HG03175 (cell line): ENCODE measurements at regions not wholly inside any gene's neighbourhood (a gene's known extent, or its start where the extent isn't known, plus 50 kb on each side); places are given as distances from the start of the nearest gene placed in this dataset.
A peak's percentile ranks its signal among the peaks of the same experiment; 100 is the strongest.

Source experiments
- ATAC-seq: cut with Tn5 transposase; IDR thresholded peaks from one replicate; pipeline ENCODE4 v1.9.1; 2021; ENCODE audit warnings: mild to moderate bottlenecking, moderate library complexity; ENCODE audit not compliant: unreplicated experiment

DNA sequence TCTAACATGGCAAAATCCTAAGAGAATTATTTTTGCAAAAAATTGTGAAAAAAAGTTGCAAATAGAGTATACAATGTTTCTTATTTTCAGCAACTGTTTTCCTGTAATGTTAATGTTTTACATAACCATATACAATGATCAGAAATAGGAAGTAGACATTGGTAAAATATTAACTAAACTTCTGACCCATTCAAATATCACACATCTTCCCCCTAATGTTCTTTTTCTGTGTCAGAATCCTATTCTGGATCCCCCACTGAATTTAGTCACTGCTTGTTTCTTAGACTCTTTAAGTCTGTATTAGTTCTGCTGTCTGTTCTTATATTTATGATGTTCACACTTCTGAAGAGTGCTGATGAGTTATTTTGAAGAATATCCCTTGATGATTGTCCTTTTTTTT lies 62.0 kb downstream of the HFE start:
- no peak for ATAC-seq

DNA sequence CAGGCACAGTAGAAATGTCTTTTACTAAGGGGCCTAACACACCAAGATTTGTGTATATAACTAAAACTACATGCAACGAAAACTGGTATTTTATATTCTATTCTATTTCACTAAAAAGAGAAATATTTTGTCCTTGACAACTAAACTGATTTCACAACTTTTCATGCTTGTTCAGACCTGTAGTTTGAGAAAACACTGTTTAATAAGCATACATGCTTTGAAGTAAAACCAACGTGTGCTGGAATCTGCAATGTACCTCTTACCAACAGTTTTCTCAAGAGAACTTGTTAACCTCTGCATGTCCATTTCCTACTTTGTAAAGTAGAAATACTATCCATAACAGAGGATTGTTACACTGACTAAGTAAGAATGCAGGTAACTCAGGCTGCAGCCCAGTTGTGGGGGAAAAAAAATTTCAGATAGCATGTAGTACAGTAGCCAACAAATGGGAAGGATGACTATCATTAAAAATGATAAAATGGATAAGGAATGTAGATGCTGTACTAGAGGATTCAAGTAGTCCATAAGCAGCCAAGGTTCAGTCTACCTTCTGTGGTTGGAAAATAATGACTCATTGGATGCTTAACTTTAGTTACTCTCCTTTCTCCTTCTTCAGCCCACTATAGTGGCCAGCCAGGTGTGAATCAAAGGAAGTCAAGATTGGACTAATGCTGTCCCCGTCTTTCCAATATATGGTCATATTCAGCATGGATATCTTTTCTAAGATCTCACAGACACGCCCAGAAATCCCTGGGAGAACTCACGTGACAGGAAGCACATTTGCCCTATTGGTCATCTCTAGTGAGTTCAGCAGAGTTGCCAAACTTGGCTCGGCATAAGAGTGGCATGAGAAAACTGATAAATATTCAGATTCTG lies 65.2 kb downstream of the HFE start:
- no peak for ATAC-seq

DNA sequence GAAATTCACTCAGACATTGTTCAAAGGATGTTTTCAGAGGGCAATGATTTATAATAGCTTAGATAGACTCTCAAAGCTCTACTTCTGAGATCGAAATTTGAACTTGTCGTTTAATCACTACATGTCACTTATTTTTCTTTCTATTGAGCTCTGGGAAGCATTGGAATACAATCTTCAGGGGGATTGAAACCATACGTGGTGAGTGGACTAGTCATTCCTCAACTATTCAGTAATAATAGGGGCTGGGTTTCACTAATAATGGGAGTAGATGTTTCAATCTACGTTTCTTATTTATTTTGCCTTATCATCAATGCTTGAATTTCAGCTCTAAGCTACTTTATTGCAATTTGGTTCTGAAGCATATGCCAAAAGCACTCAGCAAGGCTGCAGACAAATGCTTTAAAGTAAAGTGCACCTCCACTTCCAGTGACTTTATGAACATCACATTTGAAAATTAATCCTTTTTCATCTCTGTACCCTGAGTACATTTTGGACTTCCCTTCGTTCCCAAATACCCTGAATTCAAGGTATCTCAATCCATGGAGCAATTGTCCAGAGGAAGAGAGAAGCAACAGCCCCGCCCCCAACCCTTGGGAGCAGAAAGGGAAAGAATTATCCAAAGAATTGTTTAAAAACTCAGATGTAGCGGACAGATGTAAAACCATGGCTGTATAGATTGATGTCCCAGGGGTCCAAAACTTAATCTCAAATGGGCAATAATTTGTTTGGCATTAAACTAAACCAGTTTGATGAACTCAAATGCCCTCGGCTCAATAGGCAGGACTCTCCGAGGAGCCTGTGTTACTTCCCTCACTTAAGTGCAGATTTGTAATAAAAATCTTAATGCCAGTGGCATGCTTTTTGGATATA lies 68.1 kb downstream of the HFE start:
- ATAC-seq = no peak

DNA sequence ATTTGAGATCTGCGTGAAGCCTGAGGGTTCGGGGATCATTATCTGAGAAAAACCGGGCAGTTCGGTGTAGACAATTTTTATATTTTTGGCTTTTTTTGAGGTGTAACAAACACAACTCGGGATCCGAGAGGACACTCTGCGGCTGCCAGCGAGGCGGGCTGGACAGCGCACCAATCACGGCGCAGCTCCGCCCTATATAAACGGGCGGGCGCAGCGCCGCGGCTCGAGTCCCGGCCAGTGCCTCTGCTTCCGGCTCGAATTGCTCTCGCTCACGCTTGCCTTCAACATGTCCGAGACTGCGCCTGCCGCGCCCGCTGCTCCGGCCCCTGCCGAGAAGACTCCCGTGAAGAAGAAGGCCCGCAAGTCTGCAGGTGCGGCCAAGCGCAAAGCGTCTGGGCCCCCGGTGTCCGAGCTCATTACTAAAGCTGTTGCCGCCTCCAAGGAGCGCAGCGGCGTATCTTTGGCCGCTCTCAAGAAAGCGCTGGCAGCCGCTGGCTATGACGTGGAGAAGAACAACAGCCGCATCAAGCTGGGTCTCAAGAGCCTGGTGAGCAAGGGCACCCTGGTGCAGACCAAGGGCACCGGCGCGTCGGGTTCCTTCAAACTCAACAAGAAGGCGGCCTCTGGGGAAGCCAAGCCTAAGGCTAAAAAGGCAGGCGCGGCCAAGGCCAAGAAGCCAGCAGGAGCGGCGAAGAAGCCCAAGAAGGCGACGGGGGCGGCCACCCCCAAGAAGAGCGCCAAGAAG lies 69.0 kb downstream of the HFE start:
- ATAC-seq = peak; percentile 42

DNA sequence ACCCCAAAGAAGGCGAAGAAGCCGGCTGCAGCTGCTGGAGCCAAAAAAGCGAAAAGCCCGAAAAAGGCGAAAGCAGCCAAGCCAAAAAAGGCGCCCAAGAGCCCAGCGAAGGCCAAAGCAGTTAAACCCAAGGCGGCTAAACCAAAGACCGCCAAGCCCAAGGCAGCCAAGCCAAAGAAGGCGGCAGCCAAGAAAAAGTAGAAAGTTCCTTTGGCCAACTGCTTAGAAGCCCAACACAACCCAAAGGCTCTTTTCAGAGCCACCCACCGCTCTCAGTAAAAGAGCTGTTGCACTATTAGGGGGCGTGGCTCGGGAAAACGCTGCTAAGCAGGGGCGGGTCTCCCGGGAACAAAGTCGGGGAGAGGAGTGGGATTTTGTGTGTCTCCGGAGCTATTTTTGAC lies 69.6 kb downstream of the HFE start:
- ATAC-seq = no peak

DNA sequence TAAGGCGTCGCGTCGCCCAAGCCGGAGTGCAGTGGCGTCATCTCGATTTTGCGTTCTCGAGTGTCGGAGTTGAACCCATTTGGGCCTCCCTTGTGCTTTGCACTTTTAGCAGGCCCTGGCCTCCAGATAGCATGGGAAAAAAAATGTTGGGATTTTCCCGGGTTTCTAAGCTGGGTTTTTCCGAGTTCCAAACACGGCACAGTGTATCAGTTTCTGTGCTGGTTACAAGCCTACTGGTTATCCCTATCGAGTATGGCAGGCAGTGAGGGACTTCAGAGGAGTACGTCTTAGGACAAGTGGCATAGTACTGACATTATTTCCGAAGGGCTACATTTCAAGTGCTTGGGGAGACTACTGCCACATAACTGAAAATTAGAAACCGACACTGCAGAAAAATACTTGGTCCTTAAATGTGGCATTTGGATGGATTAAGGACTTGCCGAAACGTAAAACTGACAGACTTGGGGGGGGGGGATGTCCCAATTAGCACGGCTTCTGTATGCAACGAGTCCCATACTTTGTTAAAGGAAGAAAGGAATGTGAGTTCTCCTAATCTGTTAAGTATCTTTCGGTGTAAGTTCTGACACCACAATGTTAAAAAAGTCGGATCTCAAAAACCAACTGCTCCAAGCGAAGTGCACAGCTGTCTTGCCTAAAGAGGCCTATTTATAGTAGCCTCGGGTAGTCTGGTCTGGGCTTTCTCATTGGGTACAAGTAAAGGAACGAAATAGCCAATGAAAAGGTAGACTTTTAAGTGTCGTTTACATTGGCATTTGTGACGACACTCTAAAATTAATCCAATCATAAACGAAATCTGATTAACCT lies 70.2 kb downstream of the HFE start:
- ATAC-seq = peak; percentile 63

DNA sequence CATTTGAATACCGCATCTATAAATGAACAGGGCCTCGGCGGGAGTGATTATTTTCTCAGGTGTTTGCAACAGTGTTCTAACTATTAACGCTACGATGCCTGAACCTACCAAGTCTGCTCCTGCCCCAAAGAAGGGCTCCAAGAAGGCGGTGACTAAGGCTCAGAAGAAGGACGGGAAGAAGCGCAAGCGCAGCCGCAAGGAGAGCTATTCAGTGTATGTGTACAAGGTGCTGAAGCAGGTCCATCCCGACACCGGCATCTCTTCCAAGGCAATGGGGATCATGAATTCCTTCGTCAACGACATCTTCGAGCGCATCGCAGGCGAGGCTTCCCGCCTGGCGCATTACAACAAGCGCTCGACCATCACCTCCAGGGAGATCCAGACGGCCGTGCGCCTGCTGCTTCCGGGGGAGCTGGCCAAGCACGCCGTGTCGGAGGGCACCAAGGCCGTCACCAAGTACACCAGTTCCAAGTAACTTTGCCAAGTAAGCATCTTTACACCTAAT lies 70.9 kb downstream of the HFE start:
- ATAC-seq = no peak

DNA sequence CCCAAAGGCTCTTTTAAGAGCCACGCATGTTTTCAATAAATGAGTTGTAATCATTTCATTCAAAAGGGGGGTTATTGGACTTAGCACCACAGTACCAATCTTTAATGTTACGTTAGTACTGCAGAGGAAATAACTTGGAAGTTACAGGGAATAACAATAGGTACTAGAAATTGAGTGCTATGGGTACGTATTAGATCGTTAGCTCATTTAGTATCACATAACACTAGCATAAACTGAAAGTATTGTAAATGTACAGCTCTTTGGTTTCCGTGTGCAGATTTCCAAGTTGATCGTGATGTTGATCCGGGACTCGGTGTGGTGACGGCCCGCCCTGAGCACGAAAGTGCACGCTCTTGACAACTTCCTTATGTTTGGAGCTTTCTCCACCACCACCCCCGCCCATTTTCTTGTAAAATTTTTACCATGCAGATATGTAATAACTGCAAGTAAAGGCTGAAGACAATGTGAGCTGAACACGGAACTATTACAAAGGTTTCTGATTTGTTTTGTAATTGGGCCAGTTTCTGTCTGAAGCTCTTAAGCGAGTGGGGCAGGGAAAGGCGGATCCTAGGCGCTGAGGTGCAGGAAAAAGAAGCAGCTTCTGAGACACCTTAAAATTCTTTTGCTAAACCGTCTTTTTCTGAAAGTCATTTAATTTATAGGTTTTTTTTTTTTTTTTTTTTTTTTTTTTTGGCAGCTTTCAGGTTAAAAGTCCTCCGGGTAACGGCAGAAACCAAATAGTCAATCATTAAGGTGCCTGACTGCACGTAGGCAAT lies 71.5 kb downstream of the HFE start:
- no peak for ATAC-seq

DNA sequence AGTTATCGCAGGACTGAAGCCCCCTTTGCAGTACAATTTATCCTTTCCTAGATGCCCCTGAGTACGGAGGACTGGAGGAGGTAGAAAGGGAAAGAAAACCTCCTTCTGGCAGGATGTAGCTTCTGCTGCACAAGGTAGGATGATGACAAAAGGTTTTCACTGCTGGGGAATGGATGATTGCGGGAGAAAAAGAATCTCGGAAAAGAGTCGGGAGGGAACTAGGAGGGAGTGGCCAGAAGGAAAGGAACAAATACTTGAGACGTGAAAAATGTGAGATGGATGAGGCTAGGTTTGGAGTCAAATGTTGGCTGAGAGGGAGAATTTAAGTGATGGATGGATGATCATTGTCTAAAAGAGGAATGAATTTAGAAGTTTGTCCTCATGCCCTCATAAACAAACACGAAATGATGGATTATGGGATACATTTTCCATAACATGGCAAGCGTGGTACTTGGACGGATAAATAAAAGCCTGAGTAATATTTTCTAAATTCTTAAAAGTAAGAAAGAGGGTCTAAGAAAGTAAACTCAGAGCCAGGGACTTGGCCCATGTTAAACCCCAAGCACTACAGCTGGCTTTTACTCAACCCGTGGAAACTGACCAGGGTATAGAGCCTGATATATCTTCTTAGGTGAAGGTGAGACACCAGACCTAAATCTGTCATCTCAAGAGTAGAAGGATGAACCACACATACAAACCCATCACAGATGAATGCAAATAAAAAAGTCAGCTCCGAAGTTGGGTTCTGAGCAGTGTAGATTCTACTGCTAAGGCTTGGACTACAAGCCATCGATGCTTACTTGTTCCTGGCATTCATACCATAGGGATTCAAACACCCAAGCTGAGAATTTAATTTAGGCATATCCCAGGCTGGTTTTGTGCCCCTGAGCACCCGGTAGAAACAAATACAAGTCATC lies 72.4 kb downstream of the HFE start:
- no peak for ATAC-seq

DNA sequence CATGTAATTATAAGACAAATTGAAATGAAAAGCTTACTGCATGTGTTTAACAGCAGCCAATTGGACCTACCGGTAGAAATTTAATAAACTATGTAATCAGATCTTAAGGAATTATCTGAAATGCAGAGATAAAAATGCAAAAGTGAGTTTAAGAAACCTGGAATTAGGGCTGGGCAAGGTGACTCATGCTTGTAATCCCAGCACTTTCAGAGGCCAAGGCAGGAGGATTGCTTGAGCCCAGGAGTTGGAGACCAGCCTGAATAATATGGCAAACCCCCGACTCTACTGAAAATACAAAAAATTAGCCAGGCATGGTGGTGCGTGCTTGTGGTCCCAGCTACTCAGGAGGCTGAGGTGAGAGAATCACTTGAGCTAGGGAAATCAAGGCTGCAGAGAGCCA lies 74.1 kb downstream of the HFE start:
- ATAC-seq = no peak

DNA sequence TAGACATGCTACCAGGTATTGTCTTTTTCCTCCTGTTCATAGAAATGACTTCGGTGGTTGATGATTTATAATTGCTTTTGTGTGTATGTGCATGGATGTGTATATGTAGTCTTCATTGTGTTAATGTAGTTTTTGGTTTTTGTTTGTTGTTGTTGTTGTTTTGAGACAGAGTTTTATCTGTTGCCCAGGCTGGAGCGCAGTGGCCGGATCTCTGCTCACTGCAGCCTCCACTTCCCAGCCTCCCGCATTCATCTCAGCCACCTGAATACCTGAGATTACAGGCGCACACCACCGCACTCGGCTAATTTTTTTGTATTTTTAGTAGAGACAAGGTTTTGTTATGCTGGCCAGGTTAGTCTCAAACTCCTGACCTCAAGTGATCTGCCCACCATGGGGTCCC lies 75.2 kb downstream of the HFE start:
- no peak for ATAC-seq

DNA sequence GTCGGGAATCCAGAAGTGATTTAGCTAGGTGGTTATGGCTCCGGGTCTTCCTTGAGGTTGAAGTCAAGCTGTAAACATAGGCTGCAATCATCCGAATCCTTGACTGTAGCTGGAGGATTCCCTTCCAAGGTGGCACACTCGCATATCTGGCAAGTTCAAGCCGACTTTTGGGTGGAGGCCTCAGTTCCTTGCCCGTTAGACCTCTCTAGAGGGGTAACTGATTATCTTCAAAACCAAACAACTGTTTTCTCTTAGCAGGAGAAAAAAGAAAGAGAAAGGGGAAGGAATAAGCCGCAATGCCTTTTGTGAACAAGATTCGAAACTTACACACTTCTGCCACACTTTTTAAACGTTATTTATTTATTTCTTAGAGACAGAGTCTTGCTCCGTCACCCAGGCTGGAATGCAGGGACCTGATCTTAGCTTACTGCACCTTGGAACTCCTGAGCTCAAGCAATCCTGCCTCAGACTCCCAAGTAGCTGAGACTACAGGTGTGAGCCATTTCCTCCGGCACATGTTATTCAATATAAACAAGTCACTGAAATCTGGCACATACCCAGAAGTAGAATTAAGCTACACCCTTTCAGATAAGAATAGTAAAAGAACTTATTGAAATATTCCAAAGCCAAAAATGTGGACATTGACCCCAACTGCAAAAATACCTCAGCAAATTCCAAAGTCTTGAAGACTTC lies 76.3 kb downstream of the HFE start:
- no peak for ATAC-seq

DNA sequence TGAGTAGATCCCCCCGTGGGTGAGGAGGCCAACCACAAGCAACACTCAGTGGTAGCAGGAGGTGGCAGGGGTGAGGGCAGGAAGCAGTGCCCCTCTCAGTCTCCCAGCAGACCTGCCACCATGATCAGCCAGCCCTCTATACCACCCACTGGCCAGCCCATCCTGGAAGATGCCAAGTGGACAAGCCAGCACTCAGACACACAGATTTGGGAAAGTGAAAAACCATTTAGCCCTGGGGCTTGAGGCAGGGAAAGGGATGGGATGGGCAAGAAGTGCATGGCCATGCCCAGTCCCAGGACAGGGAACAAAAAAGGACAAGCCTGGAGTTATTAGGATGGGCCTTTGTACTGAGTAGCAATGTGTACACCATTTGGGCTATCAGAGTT lies 76.9 kb downstream of the HFE start:
- no peak for ATAC-seq

DNA sequence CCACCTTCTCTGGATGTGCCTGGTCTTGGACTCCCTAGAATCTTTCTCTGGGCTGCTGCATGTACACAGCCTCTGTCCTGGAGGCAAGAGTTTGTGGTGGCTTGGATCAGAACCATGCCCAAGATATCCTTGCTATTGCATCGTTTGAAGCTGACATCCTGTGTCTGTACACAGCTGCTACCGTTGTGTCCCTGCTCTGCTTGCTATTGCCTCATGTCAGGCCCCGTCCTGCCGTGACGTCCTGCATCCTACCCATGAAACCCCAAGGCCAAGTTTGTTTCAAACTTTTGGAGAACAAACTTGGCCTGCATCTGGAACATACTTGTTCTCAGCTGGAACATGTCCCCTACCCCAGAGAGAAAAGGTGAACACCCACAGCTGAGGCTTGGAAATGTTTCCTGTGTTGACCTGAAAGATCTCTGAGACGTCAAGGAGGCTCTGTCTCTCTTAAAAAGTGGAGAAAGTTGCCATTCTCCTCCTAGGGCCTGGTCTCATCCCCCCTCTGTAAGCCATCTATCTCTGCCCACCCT lies 78.1 kb downstream of the HFE start:
- ATAC-seq = no peak

DNA sequence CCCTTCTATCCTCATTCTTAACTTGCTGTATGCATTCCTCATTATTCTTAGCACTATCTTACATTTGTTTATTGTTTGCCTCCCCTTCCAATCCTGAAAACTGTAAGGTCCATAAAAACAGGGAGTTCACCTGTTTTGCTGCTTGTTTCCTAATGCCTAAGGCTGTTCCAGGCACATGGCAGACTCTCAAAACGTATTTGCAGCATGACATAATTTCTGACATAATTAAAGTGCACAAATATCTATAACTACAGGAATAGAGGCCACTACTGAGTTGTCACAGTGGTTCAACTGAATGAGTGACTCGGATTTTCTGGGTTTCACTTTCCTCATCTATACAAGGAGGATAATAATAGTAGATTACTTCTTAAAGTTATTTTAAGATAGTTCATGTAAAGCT lies 83.0 kb downstream of the HFE start:
- no peak for ATAC-seq

DNA sequence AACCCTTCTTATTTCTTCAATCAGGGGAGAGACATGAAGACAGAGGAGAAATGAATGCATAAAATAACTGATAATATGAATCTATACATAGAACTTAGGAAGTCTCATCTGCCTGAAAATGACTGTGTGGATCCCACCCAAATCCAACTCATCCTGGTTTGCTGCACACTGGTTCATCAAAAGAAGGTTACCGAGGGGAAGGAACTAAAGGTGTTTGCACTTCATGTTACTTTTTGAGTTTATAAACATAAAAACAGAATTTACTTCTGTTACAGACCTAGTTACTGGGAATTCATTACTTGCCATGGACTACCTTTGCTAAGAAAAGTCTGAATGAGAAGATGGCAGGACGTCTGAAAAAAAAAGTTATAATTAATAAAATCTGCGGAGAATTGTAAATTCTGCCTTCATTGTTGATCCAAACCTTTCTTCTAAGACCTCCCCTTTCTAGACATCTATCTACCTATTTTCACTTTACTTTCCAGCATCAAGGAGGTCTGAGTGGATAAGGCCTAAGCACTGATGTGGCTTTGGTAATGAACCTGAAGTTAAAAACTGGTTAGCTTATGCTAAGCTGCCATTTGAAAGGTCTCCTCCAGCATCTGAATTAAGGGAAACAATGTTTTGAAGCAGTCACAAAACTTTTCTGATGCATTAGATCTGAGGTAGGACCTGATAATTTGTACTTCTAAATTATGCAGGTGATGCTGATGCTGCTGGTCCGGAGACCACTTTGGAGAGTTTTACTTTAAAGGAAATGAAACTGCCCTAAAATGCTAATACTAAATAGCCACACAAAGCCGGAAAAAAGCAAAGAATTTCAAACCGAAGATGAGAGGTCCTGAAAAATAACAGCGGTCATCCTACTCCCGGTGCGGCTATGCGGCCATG lies 84.0 kb downstream of the HFE start:
- no peak for ATAC-seq

DNA sequence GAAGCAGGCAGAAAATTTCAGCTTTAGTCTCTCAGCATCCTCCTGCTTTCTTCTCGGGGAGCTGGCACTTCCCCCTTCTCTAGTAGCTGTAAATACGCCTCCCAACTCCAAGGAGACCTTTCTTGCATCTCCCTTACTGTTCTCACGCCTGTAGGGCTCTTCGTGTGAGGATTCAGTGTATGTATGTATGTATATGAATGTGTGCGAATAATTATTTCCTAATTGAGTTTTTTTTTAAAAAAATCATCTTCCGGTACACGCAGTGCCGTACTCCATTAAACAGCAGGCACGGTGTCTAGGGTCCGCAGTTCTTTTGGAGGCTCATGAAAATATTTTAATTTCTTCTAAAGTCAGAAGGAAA lies 85.4 kb downstream of the HFE start:
- peak; percentile 28 for ATAC-seq
